ENCODE measurements at regions not wholly inside any gene's neighbourhood (a gene's known extent, or its start where the extent isn't known, plus 50 kb on each side); places are given as distances from the start of the nearest gene placed in this dataset.
A peak's percentile ranks its signal among the peaks of the same experiment; 100 is the strongest.

- no peaks in the 10 kb centered on the region for H4K20me1 ChIP-seq (ENCODE audit: control insufficient read depth, extremely low read depth, insufficient read depth, low read length)
- FAIRE-seq (peak; percentile 68), DNase-seq (ENCODE audit: low read depth, low spot score) (no peak)
- H3K9me3 ChIP-seq (ENCODE audit: control insufficient read depth, low read depth, low read length) = no peaks in the 10 kb centered on the region
- peaks cover 3% of the 10 kb centered on the region for H3K27me3 ChIP-seq (ENCODE audit: control insufficient read depth, extremely low read depth, insufficient read depth, low read length)
- no peaks in the 10 kb centered on the region for H3K9me1 ChIP-seq (ENCODE audit: control insufficient read depth, extremely low read depth, insufficient read depth, low read length)
- no peak for TF ChIP-seq EZH2 (IDR thresholded peaks at IDR 0.05; ENCODE audit: low read length)
- TF ChIP-seq, protein P1, sequence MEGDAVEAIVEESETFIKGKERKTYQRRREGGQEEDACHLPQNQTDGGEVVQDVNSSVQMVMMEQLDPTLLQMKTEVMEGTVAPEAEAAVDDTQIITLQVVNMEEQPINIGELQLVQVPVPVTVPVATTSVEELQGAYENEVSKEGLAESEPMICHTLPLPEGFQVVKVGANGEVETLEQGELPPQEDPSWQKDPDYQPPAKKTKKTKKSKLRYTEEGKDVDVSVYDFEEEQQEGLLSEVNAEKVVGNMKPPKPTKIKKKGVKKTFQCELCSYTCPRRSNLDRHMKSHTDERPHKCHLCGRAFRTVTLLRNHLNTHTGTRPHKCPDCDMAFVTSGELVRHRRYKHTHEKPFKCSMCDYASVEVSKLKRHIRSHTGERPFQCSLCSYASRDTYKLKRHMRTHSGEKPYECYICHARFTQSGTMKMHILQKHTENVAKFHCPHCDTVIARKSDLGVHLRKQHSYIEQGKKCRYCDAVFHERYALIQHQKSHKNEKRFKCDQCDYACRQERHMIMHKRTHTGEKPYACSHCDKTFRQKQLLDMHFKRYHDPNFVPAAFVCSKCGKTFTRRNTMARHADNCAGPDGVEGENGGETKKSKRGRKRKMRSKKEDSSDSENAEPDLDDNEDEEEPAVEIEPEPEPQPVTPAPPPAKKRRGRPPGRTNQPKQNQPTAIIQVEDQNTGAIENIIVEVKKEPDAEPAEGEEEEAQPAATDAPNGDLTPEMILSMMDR (optimal IDR thresholded peaks at IDR 0.05 in 1 of 3, IDR thresholded peaks at IDR 0.05 in 1 of 3, conservative IDR thresholded peaks at IDR 0.05 in 1 of 3; ENCODE audit: extremely low read depth in 1 of 3, insufficient read depth in 2 of 3, low read length in 3 of 3) = peak; percentile 83 to 91 (median 88)
- H3K4me2 ChIP-seq (ENCODE audit: control insufficient read depth, extremely low read depth, insufficient read depth, low read depth, low read length) = peak overlapping the region; percentile 56
- H3K79me2 ChIP-seq (ENCODE audit: control insufficient read depth, insufficient read depth, low read length) = no peaks in the 10 kb centered on the region
- H3K9ac ChIP-seq (ENCODE audit: control insufficient read depth, extremely low read depth, insufficient read depth, low read length) = peak overlapping the region; percentile 3
- H3K27ac ChIP-seq (ENCODE audit: control insufficient read depth, insufficient read depth, low read length) = no peak overlapping the region
- H2AFZ ChIP-seq (ENCODE audit: control insufficient read depth, low read length) = peak overlapping the region; percentile 81
- peaks cover 5% of the 10 kb centered on the region for H3K4me1 ChIP-seq (ENCODE audit: control insufficient read depth, extremely low read depth, insufficient read depth, low read length)
- H3K36me3 ChIP-seq (ENCODE audit: control insufficient read depth in 2 of 2, extremely low read depth in 1 of 2, insufficient read depth in 2 of 2, low read length in 2 of 2) = no peaks in the 10 kb centered on the region
- dilution Hi-C loops (cut with MboI; ENCODE audit: extremely low pct_ligation_motif_present, low sequenced_read_pairs) = no loop called here
- no peak overlapping the region for H3K4me3 ChIP-seq (ENCODE audit: control insufficient read depth in 2 of 3, extremely low read depth in 1 of 3, insufficient read depth in 2 of 3, low read depth in 1 of 3, low read length in 3 of 3)
These were observed 172.7 kb downstream of the CAND1 start for GRCh38 chr12:67441736-67442346.

DNA sequence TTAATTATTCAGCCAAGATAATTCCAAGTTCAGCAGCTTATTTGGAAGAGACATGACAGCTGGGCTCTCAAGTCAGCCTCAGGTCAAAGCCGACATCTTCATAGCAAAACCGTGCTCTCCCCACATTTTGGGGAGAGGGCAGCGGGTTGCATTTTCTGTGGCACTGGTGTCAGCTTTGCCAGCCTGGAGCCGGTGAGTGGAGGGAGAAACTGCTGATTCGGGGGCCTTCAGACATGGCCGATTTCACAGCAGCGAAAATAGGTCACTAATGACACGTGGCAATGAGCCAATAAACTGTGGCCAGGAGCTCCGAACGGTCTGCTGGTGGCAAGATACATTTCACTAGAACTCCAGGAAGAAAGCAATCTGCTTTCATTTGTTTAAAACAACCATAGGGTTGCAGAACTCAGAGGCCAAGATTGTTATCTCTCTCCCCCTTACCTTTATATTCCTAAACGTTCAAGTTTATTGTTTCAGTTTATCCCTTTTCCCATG, 173.2 kb downstream of the CAND1 start:
- TF ChIP-seq, protein P1 (optimal IDR thresholded peaks at IDR 0.05 in 1 of 3, IDR thresholded peaks at IDR 0.05 in 1 of 3, conservative IDR thresholded peaks at IDR 0.05 in 1 of 3; ENCODE audit: extremely low read depth in 1 of 3, insufficient read depth in 2 of 3, low read length in 3 of 3) = no peak
- no peak for TF ChIP-seq EZH2 (IDR thresholded peaks at IDR 0.05; ENCODE audit: low read length)
- Histone ChIP-seq H3K79me2 (ENCODE audit: control insufficient read depth, insufficient read depth, low read length) (no peaks in the 10 kb centered on the region), H3K4me1 (ENCODE audit: control insufficient read depth, extremely low read depth, insufficient read depth, low read length) (peaks cover 5% of the 10 kb centered on the region), H2AFZ (ENCODE audit: control insufficient read depth, low read length) (peak overlapping the region; percentile 37), H3K36me3 (ENCODE audit: control insufficient read depth in 2 of 2, extremely low read depth in 1 of 2, insufficient read depth in 2 of 2, low read length in 2 of 2) (no peaks in the 10 kb centered on the region), H3K9me3 (ENCODE audit: control insufficient read depth, low read depth, low read length) (no peaks in the 10 kb centered on the region), H3K4me2 (ENCODE audit: control insufficient read depth, extremely low read depth, insufficient read depth, low read depth, low read length) (no peak overlapping the region), H3K27me3 (ENCODE audit: control insufficient read depth, extremely low read depth, insufficient read depth, low read length) (peaks cover 3% of the 10 kb centered on the region), H3K9ac (ENCODE audit: control insufficient read depth, extremely low read depth, insufficient read depth, low read length) (no peak overlapping the region), H3K9me1 (ENCODE audit: control insufficient read depth, extremely low read depth, insufficient read depth, low read length) (no peaks in the 10 kb centered on the region), H4K20me1 (ENCODE audit: control insufficient read depth, extremely low read depth, insufficient read depth, low read length) (no peaks in the 10 kb centered on the region), H3K4me3 (ENCODE audit: control insufficient read depth in 2 of 3, extremely low read depth in 1 of 3, insufficient read depth in 2 of 3, low read depth in 1 of 3, low read length in 3 of 3) (no peak overlapping the region), H3K27ac (ENCODE audit: control insufficient read depth, insufficient read depth, low read length) (no peak overlapping the region)
- DNase-seq (ENCODE audit: low read depth, low spot score) (no peak), FAIRE-seq (no peak)
- dilution Hi-C loops (cut with MboI; ENCODE audit: extremely low pct_ligation_motif_present, low sequenced_read_pairs) = no loop called here

Data from keratinocyte (primary cell).